Globus pallidus (tissue), 1 donor: ENCODE measurements at regions not wholly inside any gene's neighbourhood (a gene's known extent, or its start where the extent isn't known, plus 50 kb on each side); places are given as distances from the start of the nearest gene placed in this dataset.
"Not testable (repeated sequence)": the region's sequence is repeated elsewhere in the genome, so short reads cannot be mapped to it uniquely, and the experiment has no call there.

ENCODE experiments used
- DNase-seq: peaks from one replicate; pipeline ENCODE4 v3.0.0-alpha.2; 2015; ENCODE audit warnings: low spot score

GRCh38 chr17:43315858-43316521, 82.2 kb upstream of the RNU2-1 start:
- no peak for DNase-seq

- DNase-seq = no peak
Observed at GRCh38 chr17:43315369-43315768, 81.6 kb upstream of the RNU2-1 start.

- no peak for DNase-seq
Observed at GRCh38 chr17:43314611-43315011, 80.8 kb upstream of the RNU2-1 start.

GRCh38 chr17:43312011-43312410, 78.2 kb upstream of the RNU2-1 start:
- DNase-seq = no peak

- peak; percentile 28 for DNase-seq
Observed at GRCh38 chr17:43309505-43310332, 75.9 kb upstream of the RNU2-1 start.

- DNase-seq = peak; percentile 71
Observed at GRCh38 chr17:43308999-43309398, 75.2 kb upstream of the RNU2-1 start.

GRCh38 chr17:43304792-43305191, 71.0 kb upstream of the RNU2-1 start:
- DNase-seq = not testable (repeated sequence)

GRCh38 chr17:43303049-43303448, 69.3 kb upstream of the RNU2-1 start:
- not testable (repeated sequence) for DNase-seq

- DNase-seq = not testable (repeated sequence)
Observed at GRCh38 chr17:43299300-43300076, 65.7 kb upstream of the RNU2-1 start.

GRCh38 chr17:43289670-43290069, 55.9 kb upstream of the RNU2-1 start:
- not testable (repeated sequence) for DNase-seq

- not testable (repeated sequence) for DNase-seq
Observed at GRCh38 chr17:43283606-43284005, 49.8 kb upstream of the RNU2-1 start.
